NCI-H2107 treated with DMSO at 0.1 percent for 48 hours (cell line): ENCODE measurements at regions not wholly inside any gene's neighbourhood (a gene's known extent, or its start where the extent isn't known, plus 50 kb on each side); places are given as distances from the start of the nearest gene placed in this dataset.
A peak's percentile ranks its signal among the peaks of the same experiment; 100 is the strongest.
"Not testable (repeated sequence)": the region's sequence is repeated elsewhere in the genome, so short reads cannot be mapped to it uniquely, and the experiment has no call there.

Experiments used
- DNase-seq: peaks from one replicate; lab custom pipeline; 2025; ENCODE audit not compliant: unreplicated experiment; lab: John Stamatoyannopoulos, UW

- no peak for DNase-seq
Observed at GRCh38 chr4:124846306-124846705, 133.8 kb upstream of the ANKRD50 start.

- no peak for DNase-seq
Observed at GRCh38 chr4:124839786-124840390, 127.4 kb upstream of the ANKRD50 start.

GRCh38 chr4:124833831-124834505 lies 121.4 kb upstream of the ANKRD50 start:
- DNase-seq: no peak

GRCh38 chr4:124828382-124828781 lies 115.8 kb upstream of the ANKRD50 start:
- no peak for DNase-seq

GRCh38 chr4:124817531-124817930 lies 105.0 kb upstream of the ANKRD50 start:
- no peak for DNase-seq

GRCh38 chr4:124812203-124812602 lies 99.7 kb upstream of the ANKRD50 start:
- DNase-seq: not testable (repeated sequence)

- no peak for DNase-seq
Observed at GRCh38 chr4:124810827-124811226, 98.3 kb upstream of the ANKRD50 start.

- DNase-seq: no peak
Observed at GRCh38 chr4:124807421-124807820, 94.9 kb upstream of the ANKRD50 start.

GRCh38 chr4:124806403-124806802 lies 93.9 kb upstream of the ANKRD50 start:
- no peak for DNase-seq

- DNase-seq: no peak
Observed at GRCh38 chr4:124804584-124804983, 92.1 kb upstream of the ANKRD50 start.

- no peak for DNase-seq
Observed at GRCh38 chr4:124804041-124804440, 91.5 kb upstream of the ANKRD50 start.

- no peak for DNase-seq
Observed at GRCh38 chr4:124803641-124804040, 91.1 kb upstream of the ANKRD50 start.

- no peak for DNase-seq
Observed at GRCh38 chr4:124803026-124803425, 90.5 kb upstream of the ANKRD50 start.

- no peak for DNase-seq
Observed at GRCh38 chr4:124797223-124797622, 84.7 kb upstream of the ANKRD50 start.

GRCh38 chr4:124790471-124790870 lies 77.9 kb upstream of the ANKRD50 start:
- DNase-seq: peak; percentile 6

- no peak for DNase-seq
Observed at GRCh38 chr4:124786634-124787033, 74.1 kb upstream of the ANKRD50 start.

- no peak for DNase-seq
Observed at GRCh38 chr4:124785645-124786044, 73.1 kb upstream of the ANKRD50 start.

GRCh38 chr4:124783847-124784246 lies 71.3 kb upstream of the ANKRD50 start:
- DNase-seq: no peak

- no peak for DNase-seq
Observed at GRCh38 chr4:124777007-124777406, 64.5 kb upstream of the ANKRD50 start.

GRCh38 chr4:124768596-124769365 lies 56.2 kb upstream of the ANKRD50 start:
- no peak for DNase-seq

- DNase-seq: no peak
Observed at GRCh38 chr4:124762956-124763355, 50.4 kb upstream of the ANKRD50 start.
